Keratinocyte (primary cell): ENCODE measurements at regions not wholly inside any gene's neighbourhood (a gene's known extent, or its start where the extent isn't known, plus 50 kb on each side); places are given as distances from the start of the nearest gene placed in this dataset.

Experiments used
- CTCF ChIP-seq, 3 experiments: IDR thresholded peaks in 1 of 3; conservative IDR thresholded peaks in 1 of 3; optimal IDR thresholded peaks in 1 of 3; 2 replicates in 2 of 3; 3 replicates in 1 of 3; pipeline versions ENCODE3 to v1.5.1; 2011; ENCODE audit warnings: low read length in 3 of 3, mild to moderate bottlenecking in 3 of 3, moderate library complexity in 2 of 3, control low read depth in 1 of 3, inconsistent platforms in 1 of 3; ENCODE audit not compliant: insufficient read depth in 2 of 3; ENCODE audit errors: extremely low read depth in 1 of 3
- EZH2 ChIP-seq: IDR thresholded peaks from one replicate; pipeline ENCODE4 v1.6.1; 2012; ENCODE audit warnings: inconsistent platforms, mild to moderate bottlenecking, low read length, moderate library complexity

GRCh38 chr9:82613498-82613897 lies 449.4 kb downstream of the RASEF start:
- TF ChIP-seq CTCF (optimal IDR thresholded peaks at IDR 0.05 in 1 of 3, IDR thresholded peaks at IDR 0.05 in 1 of 3, conservative IDR thresholded peaks at IDR 0.05 in 1 of 3; ENCODE audit: extremely low read depth in 1 of 3, insufficient read depth in 2 of 3, low read length in 3 of 3) (no peak), EZH2 (no peak)
